Stimulated activated CD8-positive, alpha-beta memory T cell treated with anti-CD3 and anti-CD28 coated beads, Interleukin-7, amount 100 ng/mL, for 4 hours (primary cell): ENCODE measurements at regions not wholly inside any gene's neighbourhood (a gene's known extent, or its start where the extent isn't known, plus 50 kb on each side); places are given as distances from the start of the nearest gene placed in this dataset.
"Not testable (repeated sequence)": the region's sequence is repeated elsewhere in the genome, so short reads cannot be mapped to it uniquely, and the experiment has no call there.

Experiments used
- DNase-seq, 2 donors: peaks; one replicate each; pipeline ENCODE4 v3.0.0-alpha.2; 2020; ENCODE audit warnings: low read depth in 2 of 2

DNA sequence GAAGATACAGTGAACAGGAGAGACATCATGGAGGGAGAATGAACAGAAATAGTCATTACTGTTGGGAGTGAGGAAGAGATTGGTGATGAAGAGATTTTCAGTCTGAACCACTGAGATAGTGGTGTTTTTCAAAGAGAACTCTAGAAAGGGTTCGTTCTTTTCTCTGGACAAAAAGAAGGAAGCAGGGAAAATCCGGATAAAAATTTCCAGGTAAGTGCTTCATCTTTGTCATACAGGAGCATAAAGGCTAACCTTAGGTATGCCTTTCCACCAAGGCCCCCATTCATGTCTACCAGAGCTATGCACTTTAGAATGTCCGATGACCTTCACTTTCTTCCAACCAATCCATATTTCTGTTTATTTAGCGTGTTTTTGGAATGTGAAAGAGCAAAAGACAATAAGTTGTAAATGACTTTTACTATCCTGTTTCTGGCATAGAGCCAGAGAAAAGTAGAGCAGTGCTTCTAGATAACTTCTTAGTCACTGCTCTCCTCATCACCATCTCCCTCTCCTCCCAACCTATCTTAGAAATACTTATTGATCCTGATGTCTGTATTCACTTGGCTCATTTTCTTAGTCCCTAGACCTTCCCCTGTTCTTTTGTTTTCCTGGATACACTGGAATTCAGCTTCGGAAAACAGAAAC lies 116.5 kb downstream of the TTC6 start:
- DNase-seq = no peak

- DNase-seq = not testable (repeated sequence)
Observed at GRCh38 chr14:37712476-37712860, 117.0 kb downstream of the TTC6 start.

DNA sequence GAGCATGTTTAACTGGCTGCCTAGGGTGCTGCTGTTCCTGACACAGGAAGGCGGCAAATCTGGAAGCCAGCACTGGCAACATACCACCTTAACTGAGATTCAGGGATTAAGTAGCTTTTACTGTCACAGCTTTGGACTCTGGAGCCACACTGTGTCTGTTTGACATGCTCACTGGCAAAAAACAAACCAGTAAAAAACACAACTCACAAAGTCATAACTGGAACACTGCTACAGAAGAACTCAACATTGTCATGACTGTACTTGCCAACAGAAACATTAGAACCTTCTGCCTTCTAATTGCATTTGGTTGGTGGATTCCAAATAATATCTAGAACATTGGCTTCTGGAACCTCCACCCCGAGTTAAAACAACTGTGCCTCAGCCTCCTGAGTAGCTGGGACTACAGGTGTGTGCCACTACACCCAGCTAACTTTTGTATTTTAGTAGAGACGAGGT lies 117.6 kb downstream of the TTC6 start:
- DNase-seq = no peak

DNA sequence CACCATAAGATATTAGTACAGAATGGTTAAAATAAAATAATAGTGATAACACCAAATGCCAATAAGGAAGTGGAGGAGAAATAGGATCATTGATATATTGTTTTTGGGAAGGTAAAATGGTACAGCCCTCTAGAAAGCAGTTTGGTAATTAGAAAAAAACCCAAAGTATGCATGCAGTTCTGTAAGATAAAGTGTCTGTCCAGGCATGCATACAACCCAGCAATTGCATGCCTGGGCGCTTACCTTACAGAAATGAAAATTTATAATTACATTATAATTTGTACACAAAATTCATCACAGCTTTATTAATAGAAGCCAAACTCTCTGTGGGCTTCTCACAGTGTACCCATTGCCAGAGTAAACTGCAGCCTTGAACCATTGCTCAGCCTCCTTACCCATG lies 124.7 kb downstream of the TTC6 start:
- no peak for DNase-seq

GRCh38 chr14:37721976-37722659 lies 126.7 kb downstream of the TTC6 start:
- DNase-seq = no peak

DNA sequence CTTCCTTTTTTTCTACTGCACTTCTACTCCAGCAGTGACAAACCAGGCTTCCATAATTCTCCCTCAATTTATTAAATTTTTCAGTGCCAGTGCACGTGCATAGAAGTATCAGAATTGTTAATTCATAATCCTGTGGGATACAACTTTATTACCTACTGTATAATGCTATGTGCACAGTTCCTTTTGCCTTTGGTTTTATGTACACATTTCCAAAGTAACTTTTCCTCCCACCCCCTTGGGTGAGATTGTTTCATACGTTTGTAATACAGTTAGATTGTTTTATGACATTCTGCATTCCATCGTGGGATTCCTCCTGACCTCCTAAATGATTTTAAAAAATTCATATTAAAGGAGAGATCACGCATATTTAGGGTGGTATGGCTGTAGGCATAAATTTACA lies 128.1 kb downstream of the TTC6 start:
- no peak for DNase-seq

DNA sequence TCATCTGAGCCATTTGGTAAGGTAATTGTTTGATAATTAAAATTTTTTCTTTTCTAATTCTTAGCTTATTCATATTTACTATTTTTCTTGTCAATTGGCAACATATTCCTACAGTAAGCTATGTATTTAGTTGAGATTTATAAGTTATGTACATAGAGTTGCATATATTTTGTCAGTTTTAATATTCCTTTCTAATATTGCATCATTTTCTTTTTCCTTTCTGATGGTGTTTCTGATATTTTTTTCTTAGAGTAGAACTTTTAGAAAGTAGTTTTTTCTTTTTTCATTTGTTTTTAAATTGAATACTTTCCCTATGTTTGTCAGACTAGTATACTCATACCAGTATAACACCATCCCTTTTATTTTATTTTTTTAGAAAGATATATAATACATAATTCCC lies 131.3 kb downstream of the TTC6 start:
- DNase-seq = no peak

- DNase-seq = no peak
Observed at GRCh38 chr14:37729218-37729617, 133.8 kb downstream of the TTC6 start.

DNA sequence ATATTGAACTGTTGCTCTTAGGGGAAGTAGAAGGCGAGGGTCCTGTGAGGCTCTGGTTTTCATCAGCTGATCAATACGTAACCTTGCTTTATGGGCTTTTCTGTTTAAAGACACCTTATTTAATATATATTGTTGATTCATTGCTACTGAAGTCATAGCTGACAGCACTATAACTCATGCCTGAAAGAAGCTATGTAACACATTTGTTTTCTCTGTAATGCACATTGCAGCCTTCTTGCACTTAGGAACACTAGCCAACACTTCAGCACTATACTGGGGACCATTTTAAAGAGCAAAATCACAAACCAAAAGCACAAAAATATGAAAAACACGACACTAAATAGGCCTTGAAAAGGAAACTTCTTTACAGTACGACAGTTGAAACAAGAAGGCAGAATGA lies 135.7 kb downstream of the TTC6 start:
- no peak for DNase-seq

- no peak for DNase-seq
Observed at GRCh38 chr14:37745657-37746056, 150.2 kb downstream of the TTC6 start.

DNA sequence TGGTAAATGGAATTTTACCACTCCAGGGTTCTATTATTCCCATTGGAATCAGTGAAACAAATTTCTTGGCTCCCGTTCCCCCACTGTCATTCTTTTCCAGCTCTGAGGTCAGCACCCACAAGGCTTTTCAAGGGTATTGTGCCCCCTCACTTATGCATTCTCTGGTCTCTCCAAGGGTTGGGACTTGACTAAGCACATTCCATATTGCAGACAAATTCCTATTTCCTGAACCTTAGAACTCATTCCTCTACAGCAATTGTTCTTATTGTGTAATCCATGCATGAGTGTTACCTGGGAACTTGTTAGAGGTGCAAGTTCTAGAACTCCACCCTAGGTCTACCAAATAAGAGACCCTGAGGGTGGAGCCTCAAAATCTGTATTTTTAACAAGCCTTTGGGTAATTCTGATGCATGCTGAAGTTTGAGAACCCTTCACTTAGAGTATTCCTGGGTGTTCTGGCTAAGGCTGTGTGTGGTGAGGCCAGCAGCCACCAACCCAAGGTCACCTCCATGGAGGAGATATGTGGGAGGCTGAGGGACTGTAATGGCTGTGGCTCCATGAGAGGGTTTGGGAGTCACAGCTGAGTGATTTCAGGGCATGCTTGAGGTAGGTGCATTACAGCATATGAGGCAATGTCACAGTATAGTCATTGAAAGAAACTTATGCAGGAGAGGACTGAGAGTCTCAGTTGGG lies 150.9 kb downstream of the TTC6 start:
- DNase-seq = no peak

- no peak for DNase-seq
Observed at GRCh38 chr14:37753459-37753858, 158.0 kb downstream of the TTC6 start.

GRCh38 chr14:37760275-37760674 lies 164.8 kb downstream of the TTC6 start:
- DNase-seq = not testable (repeated sequence)

GRCh38 chr14:37763266-37763665 lies 167.8 kb downstream of the TTC6 start:
- no peak for DNase-seq

GRCh38 chr14:37772283-37772682 lies 176.9 kb downstream of the TTC6 start:
- not testable (repeated sequence) for DNase-seq

- DNase-seq = no peak
Observed at GRCh38 chr14:37776791-37777499, 181.5 kb downstream of the TTC6 start.

- no peak for DNase-seq
Observed at GRCh38 chr14:37778135-37778943, 182.9 kb downstream of the TTC6 start.

GRCh38 chr14:37779480-37779879 lies 184.1 kb downstream of the TTC6 start:
- no peak for DNase-seq

DNA sequence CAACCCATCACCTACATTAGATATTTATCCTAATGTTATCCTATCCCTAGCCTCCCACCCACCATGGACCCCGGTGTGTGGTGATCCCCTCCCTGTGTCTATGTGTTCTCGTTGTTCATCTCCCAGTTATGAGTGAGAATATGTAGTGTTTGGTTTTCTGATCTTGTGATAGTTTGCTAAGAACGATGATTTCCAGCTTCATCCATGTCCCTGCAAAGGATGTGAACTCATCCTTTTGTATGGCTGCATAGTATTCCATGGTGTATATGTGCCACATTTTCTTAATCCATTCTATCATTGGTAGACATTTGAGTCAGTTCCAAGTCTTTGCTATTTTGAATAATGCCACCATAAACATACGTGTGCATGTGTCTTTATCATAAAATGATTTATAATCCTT lies 185.3 kb downstream of the TTC6 start:
- not testable (repeated sequence) for DNase-seq

- DNase-seq = not testable (repeated sequence)
Observed at GRCh38 chr14:37784203-37784826, 188.9 kb downstream of the TTC6 start.

DNA sequence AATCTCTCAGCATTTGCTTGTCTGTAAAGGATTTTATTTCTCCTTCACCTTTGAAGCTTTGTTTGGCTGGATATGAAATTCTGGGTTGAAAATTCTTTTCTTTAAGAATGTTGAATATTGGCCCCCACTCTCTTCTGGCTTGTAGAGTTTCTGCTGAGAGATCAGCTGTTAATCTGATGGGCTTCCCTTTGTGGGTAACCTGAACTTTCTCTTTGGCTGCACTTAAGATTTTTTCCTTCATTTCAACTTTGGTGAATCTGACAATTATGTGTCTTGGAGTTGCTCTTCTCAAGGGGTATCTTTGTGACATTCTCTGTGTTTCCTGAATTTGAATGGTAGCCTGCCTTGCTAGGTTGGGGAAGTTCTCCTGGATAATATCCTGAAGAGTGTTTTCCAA lies 189.4 kb downstream of the TTC6 start:
- DNase-seq = not testable (repeated sequence)
